Gastrocnemius medialis (tissue), 4 donors: ENCODE measurements at regions not wholly inside any gene's neighbourhood (a gene's known extent, or its start where the extent isn't known, plus 50 kb on each side); places are given as distances from the start of the nearest gene placed in this dataset.

ENCODE experiments used
- POLR2A ChIP-seq, 2 donors: fragments of 450-650 bp; IDR thresholded peaks; one replicate each; pipeline ENCODE4 v1.6.1; 2017; ENCODE audit warnings: antibody characterized with exemption in 2 of 2, mild to moderate bottlenecking in 2 of 2, moderate library complexity in 2 of 2
- TF ChIP-seq, protein P1 (sequence below), 5 experiments: fragments of 450-650 bp in 3 of 5; fragments of 200-600 bp in 2 of 5; sonication (generic) in 2 of 5; IDR thresholded peaks in 4 of 5; conservative IDR thresholded peaks in 1 of 5; 1 replicate in 4 of 5; 2 replicates in 1 of 5; pipeline ENCODE4 v1.5.1; 2016 to 2019; ENCODE audit warnings: antibody characterized with exemption in 5 of 5, mild to moderate bottlenecking in 3 of 5, moderate library complexity in 3 of 5

DNA sequence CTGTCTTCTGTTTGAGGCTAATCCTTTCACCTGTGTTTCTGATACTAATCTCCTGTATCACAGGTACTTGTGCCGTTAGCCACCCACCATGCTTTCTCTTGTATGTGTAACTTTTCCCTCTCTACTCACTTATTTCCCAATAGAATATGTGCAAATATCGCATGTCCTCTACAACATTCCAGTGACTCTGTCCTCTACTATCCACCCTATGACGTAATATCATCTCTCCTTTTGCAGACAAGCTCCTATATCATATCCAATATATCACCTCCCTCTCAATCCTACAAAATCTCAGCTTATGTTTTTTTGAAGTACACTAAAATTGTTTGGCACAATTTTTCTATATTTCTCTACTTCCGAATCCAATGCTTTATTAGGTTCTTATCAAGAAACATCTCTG lies 232.6 kb upstream of the LRFN5 start:
- TF ChIP-seq POLR2A (IDR thresholded peaks at IDR 0.05), result no peak
- TF ChIP-seq, protein P1, sequence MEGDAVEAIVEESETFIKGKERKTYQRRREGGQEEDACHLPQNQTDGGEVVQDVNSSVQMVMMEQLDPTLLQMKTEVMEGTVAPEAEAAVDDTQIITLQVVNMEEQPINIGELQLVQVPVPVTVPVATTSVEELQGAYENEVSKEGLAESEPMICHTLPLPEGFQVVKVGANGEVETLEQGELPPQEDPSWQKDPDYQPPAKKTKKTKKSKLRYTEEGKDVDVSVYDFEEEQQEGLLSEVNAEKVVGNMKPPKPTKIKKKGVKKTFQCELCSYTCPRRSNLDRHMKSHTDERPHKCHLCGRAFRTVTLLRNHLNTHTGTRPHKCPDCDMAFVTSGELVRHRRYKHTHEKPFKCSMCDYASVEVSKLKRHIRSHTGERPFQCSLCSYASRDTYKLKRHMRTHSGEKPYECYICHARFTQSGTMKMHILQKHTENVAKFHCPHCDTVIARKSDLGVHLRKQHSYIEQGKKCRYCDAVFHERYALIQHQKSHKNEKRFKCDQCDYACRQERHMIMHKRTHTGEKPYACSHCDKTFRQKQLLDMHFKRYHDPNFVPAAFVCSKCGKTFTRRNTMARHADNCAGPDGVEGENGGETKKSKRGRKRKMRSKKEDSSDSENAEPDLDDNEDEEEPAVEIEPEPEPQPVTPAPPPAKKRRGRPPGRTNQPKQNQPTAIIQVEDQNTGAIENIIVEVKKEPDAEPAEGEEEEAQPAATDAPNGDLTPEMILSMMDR (IDR thresholded peaks at IDR 0.05 in 4 of 5, conservative IDR thresholded peaks at IDR 0.05 in 1 of 5), result no peak
